MM.1S (cell line): ENCODE measurements at regions not wholly inside any gene's neighbourhood (a gene's known extent, or its start where the extent isn't known, plus 50 kb on each side); places are given as distances from the start of the nearest gene placed in this dataset.

Experiments
- DNase-seq: peaks from one replicate; pipeline ENCODE4 v3.0.0-alpha.2; 2015
- H2AFZ ChIP-seq: fragments of 300-600 bp; sonication (generic); 2 replicates; pipeline ENCODE4 v1.6.0; 2016; ENCODE audit warnings: antibody characterized with exemption, low read length
- H3F3A ChIP-seq: fragments of 300-600 bp; sonication (generic); 2 replicates; pipeline ENCODE4 v1.6.1; 2016; ENCODE audit warnings: mild to moderate bottlenecking, antibody characterized with exemption, low read length, moderate library complexity, mixed read lengths; ENCODE audit not compliant: insufficient read depth
- H3K27ac ChIP-seq: fragments of 300-600 bp; sonication (generic); 2 replicates; pipeline ENCODE4 v1.5.1; 2016; ENCODE audit warnings: mild to moderate bottlenecking, low read length
- H3K27me3 ChIP-seq: fragments of 300-600 bp; sonication (generic); replicated peaks from 2 replicates; pipeline ENCODE4 v1.6.0; 2016; ENCODE audit warnings: low read length; ENCODE audit not compliant: insufficient read depth
- H3K36me3 ChIP-seq: fragments of 300-600 bp; sonication (generic); replicated peaks from 2 replicates; pipeline ENCODE4 v1.6.1; 2016; ENCODE audit warnings: mild to moderate bottlenecking, low read length, mixed read lengths; ENCODE audit not compliant: insufficient read depth
- H3K4me1 ChIP-seq: fragments of 300-600 bp; sonication (generic); 2 replicates; pipeline ENCODE4 v1.6.1; 2016; ENCODE audit warnings: low read length, mixed read lengths
- H3K4me2 ChIP-seq: fragments of 300-600 bp; sonication (generic); 2 replicates; pipeline ENCODE4 v1.6.0; 2016; ENCODE audit warnings: low read depth, low read length
- H3K4me3 ChIP-seq: fragments of 300-600 bp; sonication (generic); 2 replicates; pipeline ENCODE4 v1.5.1; 2016; ENCODE audit warnings: low read length, mixed read lengths
- H3K79me2 ChIP-seq: fragments of 300-600 bp; sonication (generic); 2 replicates; pipeline ENCODE4 v1.6.1; 2016; ENCODE audit warnings: mixed run types, low read length, mixed read lengths
- H3K9ac ChIP-seq: fragments of 300-600 bp; sonication (generic); 2 replicates; pipeline ENCODE4 v1.6.1; 2016; ENCODE audit warnings: low read length, mixed read lengths
- H3K9me2 ChIP-seq: fragments of 300-600 bp; sonication (generic); replicated peaks from 2 replicates; pipeline ENCODE4 v1.6.1; 2016; ENCODE audit warnings: mild to moderate bottlenecking, low read length, mixed read lengths; ENCODE audit not compliant: insufficient read depth
- H3K9me3 ChIP-seq: fragments of 300-600 bp; sonication (generic); replicated peaks from 2 replicates; pipeline ENCODE4 v1.6.1; 2016; ENCODE audit warnings: mild to moderate bottlenecking, low read length, mixed read lengths; ENCODE audit not compliant: insufficient read depth
- H4K20me1 ChIP-seq: fragments of 300-600 bp; sonication (generic); 2 replicates; pipeline ENCODE4 v1.6.1; 2016; ENCODE audit warnings: mild to moderate bottlenecking, low read length, moderate library complexity, mixed read lengths; ENCODE audit not compliant: insufficient read depth
- CTCF ChIP-seq: fragments of 300-600 bp; sonication (generic); IDR thresholded peaks from 2 replicates; pipeline ENCODE4 v1.5.1; 2016; ENCODE audit warnings: antibody characterized with exemption, low read length, mixed read lengths
- EZH2 ChIP-seq: fragments of 300-600 bp; sonication (generic); optimal IDR thresholded peaks from 2 replicates; pipeline ENCODE3; 2017; ENCODE audit warnings: low read depth, mild to moderate bottlenecking, antibody characterized with exemption, low read length, mixed read lengths
- EZH2phosphoT487 ChIP-seq: fragments of 300-600 bp; sonication (generic); IDR thresholded peaks from 2 replicates; pipeline ENCODE4 v1.6.1; 2018; ENCODE audit warnings: antibody characterized with exemption, low read length

- H3K4me3 ChIP-seq, result no peak overlapping the region
- H3K36me3 ChIP-seq, result no peaks in the 10 kb centered on the region
- no peaks in the 10 kb centered on the region for H3K27me3 ChIP-seq
- H3F3A ChIP-seq, result no peaks in the 10 kb centered on the region
- H3K9me2 ChIP-seq, result no peaks in the 10 kb centered on the region
- no peaks in the 10 kb centered on the region for H3K79me2 ChIP-seq
- no peaks in the 10 kb centered on the region for H3K4me1 ChIP-seq
- H3K27ac ChIP-seq, result no peak overlapping the region
- H3K9ac ChIP-seq, result no peak overlapping the region
- H4K20me1 ChIP-seq, result no peaks in the 10 kb centered on the region
- DNase-seq, result no peak
- H3K9me3 ChIP-seq, result no peaks in the 10 kb centered on the region
- no peak overlapping the region for H2AFZ ChIP-seq
- no peak for TF ChIP-seq EZH2
- no peak for TF ChIP-seq CTCF
- no peak for TF ChIP-seq EZH2phosphoT487
- H3K4me2 ChIP-seq, result no peak overlapping the region
Measured at GRCh38 chrX:67288156-67288555, 255.7 kb upstream of the AR start.

GRCh38 chrX:67289055-67289499 lies 254.7 kb upstream of the AR start:
- Histone ChIP-seq H3K27me3 (no peaks in the 10 kb centered on the region), H2AFZ (no peak overlapping the region), H3K4me2 (no peak overlapping the region), H3F3A (no peaks in the 10 kb centered on the region), H3K9me3 (no peaks in the 10 kb centered on the region), H3K4me1 (no peaks in the 10 kb centered on the region), H3K36me3 (no peaks in the 10 kb centered on the region), H3K9ac (no peak overlapping the region), H3K79me2 (no peaks in the 10 kb centered on the region), H3K9me2 (no peaks in the 10 kb centered on the region), H4K20me1 (no peaks in the 10 kb centered on the region), H3K27ac (no peak overlapping the region), H3K4me3 (no peak overlapping the region)
- TF ChIP-seq CTCF (no peak), EZH2phosphoT487 (no peak)
- no peak for DNase-seq

- Histone ChIP-seq H4K20me1 (no peaks in the 10 kb centered on the region), H3K9me2 (no peaks in the 10 kb centered on the region), H3K27me3 (no peaks in the 10 kb centered on the region), H3K79me2 (no peaks in the 10 kb centered on the region), H3F3A (no peaks in the 10 kb centered on the region), H3K4me2 (no peak overlapping the region), H2AFZ (no peak overlapping the region), H3K4me1 (no peaks in the 10 kb centered on the region), H3K9ac (no peak overlapping the region), H3K9me3 (no peaks in the 10 kb centered on the region), H3K36me3 (no peaks in the 10 kb centered on the region), H3K27ac (no peak overlapping the region), H3K4me3 (no peak overlapping the region)
- DNase-seq, result no peak
- TF ChIP-seq EZH2 (no peak), CTCF (no peak), EZH2phosphoT487 (no peak)
Measured at GRCh38 chrX:67290489-67291220, 253.2 kb upstream of the AR start.
